ENCODE measurements at regions not wholly inside any gene's neighbourhood (a gene's known extent, or its start where the extent isn't known, plus 50 kb on each side); places are given as distances from the start of the nearest gene placed in this dataset.

DNA sequence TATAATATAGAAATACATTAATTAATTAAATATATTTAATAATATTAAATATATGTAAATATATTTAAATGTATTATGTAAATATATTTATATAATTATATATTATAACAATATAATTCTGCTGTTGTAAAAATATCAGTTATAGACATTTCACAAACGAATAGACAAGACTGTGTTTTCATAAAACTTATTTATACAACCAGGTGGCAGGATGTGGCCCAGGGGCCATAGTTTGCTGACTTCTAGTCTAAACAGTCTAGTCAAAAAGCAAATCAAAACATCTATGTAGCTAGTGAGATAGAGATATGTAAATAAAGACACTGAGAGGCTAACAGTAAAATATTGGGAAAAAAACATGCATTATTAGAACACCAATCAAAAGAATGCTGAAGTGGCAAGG lies 136.4 kb downstream of the TBXT start:
- Histone ChIP-seq H3K79me2 (ENCODE audit: control insufficient read depth, insufficient read depth, low read length) (no peaks in the 10 kb centered on the region), H3K9me1 (replicated peaks; ENCODE audit: control insufficient read depth, extremely low read depth, insufficient read depth, low read length) (no peaks in the 10 kb centered on the region), H3K9ac (replicated peaks; ENCODE audit: extremely low read depth, insufficient read depth, low read length) (no peak overlapping the region), H3K4me3 (replicated peaks in 1 of 3; ENCODE audit: insufficient read depth in 1 of 3, low read depth in 1 of 3, low read length in 3 of 3) (no peak overlapping the region), H3K36me3 (ENCODE audit: control insufficient read depth in 2 of 2, extremely low read depth in 1 of 2, insufficient read depth in 2 of 2, low read length in 2 of 2) (no peaks in the 10 kb centered on the region), H3K27me3 (ENCODE audit: control insufficient read depth in 2 of 2, insufficient read depth in 2 of 2, low read length in 2 of 2) (no peaks in the 10 kb centered on the region), H3K9me3 (replicated peaks; ENCODE audit: control insufficient read depth, insufficient read depth, low read length) (no peaks in the 10 kb centered on the region), H2AFZ (ENCODE audit: low read depth, low read length) (no peak overlapping the region), H3K4me2 (ENCODE audit: insufficient read depth, low read length) (no peak overlapping the region), H3K4me1 (ENCODE audit: control insufficient read depth, extremely low read depth, insufficient read depth, low read length) (no peaks in the 10 kb centered on the region), H3K27ac (ENCODE audit: insufficient read depth, low read depth, low read length) (no peak overlapping the region), H4K20me1 (replicated peaks; ENCODE audit: control insufficient read depth, extremely low read depth, insufficient read depth, low read length) (no peaks in the 10 kb centered on the region)
- BruUV-seq (replicated peaks), result no TSS peak
- TF ChIP-seq, protein P1, sequence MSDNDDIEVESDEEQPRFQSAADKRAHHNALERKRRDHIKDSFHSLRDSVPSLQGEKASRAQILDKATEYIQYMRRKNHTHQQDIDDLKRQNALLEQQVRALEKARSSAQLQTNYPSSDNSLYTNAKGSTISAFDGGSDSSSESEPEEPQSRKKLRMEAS (IDR thresholded peaks at IDR 0.05; ENCODE audit: insufficient read depth, insufficient read length), result no peak
- no peak for TF ChIP-seq JUN (IDR thresholded peaks at IDR 0.05; ENCODE audit: borderline replicate concordance, insufficient read depth, insufficient read length, low read depth)
- no peak for TF ChIP-seq POLR2A (IDR thresholded peaks at IDR 0.05; ENCODE audit: low read depth, low read length)
- TF ChIP-seq POLR2AphosphoS5 (IDR thresholded peaks at IDR 0.05; ENCODE audit: insufficient read depth, low read depth, low read length), result no peak
- no peak for TF ChIP-seq MYC (IDR thresholded peaks at IDR 0.05; ENCODE audit: low read depth, low read length)
- TF ChIP-seq EZH2 (IDR thresholded peaks at IDR 0.05; ENCODE audit: borderline replicate concordance, low read depth, low read length, severe bottlenecking), result no peak
- TF ChIP-seq FOS (IDR thresholded peaks at IDR 0.05; ENCODE audit: borderline replicate concordance, insufficient read depth, low read length), result no peak
- TF ChIP-seq GATA2 (IDR thresholded peaks at IDR 0.05; ENCODE audit: insufficient read depth, insufficient read length, low read depth, low read length), result no peak
- TF ChIP-seq, protein P2, sequence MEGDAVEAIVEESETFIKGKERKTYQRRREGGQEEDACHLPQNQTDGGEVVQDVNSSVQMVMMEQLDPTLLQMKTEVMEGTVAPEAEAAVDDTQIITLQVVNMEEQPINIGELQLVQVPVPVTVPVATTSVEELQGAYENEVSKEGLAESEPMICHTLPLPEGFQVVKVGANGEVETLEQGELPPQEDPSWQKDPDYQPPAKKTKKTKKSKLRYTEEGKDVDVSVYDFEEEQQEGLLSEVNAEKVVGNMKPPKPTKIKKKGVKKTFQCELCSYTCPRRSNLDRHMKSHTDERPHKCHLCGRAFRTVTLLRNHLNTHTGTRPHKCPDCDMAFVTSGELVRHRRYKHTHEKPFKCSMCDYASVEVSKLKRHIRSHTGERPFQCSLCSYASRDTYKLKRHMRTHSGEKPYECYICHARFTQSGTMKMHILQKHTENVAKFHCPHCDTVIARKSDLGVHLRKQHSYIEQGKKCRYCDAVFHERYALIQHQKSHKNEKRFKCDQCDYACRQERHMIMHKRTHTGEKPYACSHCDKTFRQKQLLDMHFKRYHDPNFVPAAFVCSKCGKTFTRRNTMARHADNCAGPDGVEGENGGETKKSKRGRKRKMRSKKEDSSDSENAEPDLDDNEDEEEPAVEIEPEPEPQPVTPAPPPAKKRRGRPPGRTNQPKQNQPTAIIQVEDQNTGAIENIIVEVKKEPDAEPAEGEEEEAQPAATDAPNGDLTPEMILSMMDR (IDR thresholded peaks at IDR 0.05; ENCODE audit: extremely low read depth in 1 of 2, insufficient read depth in 1 of 2, low read depth in 1 of 2, low read length in 2 of 2), result no peak
- ChIA-PET POLR2A (no interaction called here), CTCF (no interaction called here)
- dilution Hi-C loops (cut with MboI; ENCODE audit: extremely low pct_ligation_motif_present, low sequenced_read_pairs), result no loop called here
- DNase-seq (ENCODE audit: low read depth, low spot score) (no peak), FAIRE-seq (no peak)
- intact Hi-C loops (cut with micrococcal nuclease), result no loop called here

Measured in endothelial cell of umbilical vein (primary cell).